Loucy (cell line): ENCODE measurements at regions not wholly inside any gene's neighbourhood (a gene's known extent, or its start where the extent isn't known, plus 50 kb on each side); places are given as distances from the start of the nearest gene placed in this dataset.

Experiments
- H2AFZ ChIP-seq: fragments of 200-600 bp; sonication (generic); 2 replicates; pipeline ENCODE4 v1.6.0; 2016; ENCODE audit warnings: antibody characterized with exemption, mild to moderate bottlenecking, low read length, moderate library complexity
- H3F3A ChIP-seq: fragments of 200-600 bp; 2 replicates; pipeline ENCODE4 v1.6.0; 2016; ENCODE audit warnings: antibody characterized with exemption, low read depth, mild to moderate bottlenecking
- H3K27me3 ChIP-seq: fragments of 200-600 bp; sonication (generic); 2 replicates; pipeline ENCODE4 v1.6.1; 2014; ENCODE audit warnings: low read length, mild to moderate bottlenecking; ENCODE audit not compliant: insufficient read depth, poor library complexity, severe bottlenecking
- H3K36me3 ChIP-seq: fragments of 200-600 bp; sonication (generic); 2 replicates; pipeline ENCODE4 v1.6.1; 2016; ENCODE audit warnings: low read length; ENCODE audit not compliant: insufficient read depth
- H3K4me1 ChIP-seq: fragments of 200-600 bp; sonication (generic); 2 replicates; pipeline ENCODE4 v1.5.1; 2014; ENCODE audit warnings: low read length, mild to moderate bottlenecking; ENCODE audit not compliant: insufficient read depth, poor library complexity, severe bottlenecking
- H3K4me2 ChIP-seq: fragments of 200-600 bp; sonication (generic); 2 replicates; pipeline ENCODE4 v1.6.0; 2014; ENCODE audit warnings: antibody characterized with exemption, low read length, low read depth, mild to moderate bottlenecking; ENCODE audit not compliant: poor library complexity, severe bottlenecking
- H3K4me3 ChIP-seq: fragments of 200-600 bp; sonication (generic); 2 replicates; pipeline ENCODE4 v1.5.1; 2014; ENCODE audit warnings: low read length, mild to moderate bottlenecking, mixed read lengths; ENCODE audit not compliant: poor library complexity, severe bottlenecking
- H3K79me2 ChIP-seq: fragments of 200-600 bp; sonication (generic); 2 replicates; pipeline ENCODE4 v1.6.1; 2014; ENCODE audit warnings: low read length; ENCODE audit not compliant: insufficient read depth
- H3K9ac ChIP-seq: fragments of 200-600 bp; sonication (generic); 2 replicates; pipeline ENCODE4 v1.6.0; 2014; ENCODE audit warnings: mild to moderate bottlenecking, low read depth, low read length, moderate library complexity; ENCODE audit not compliant: poor library complexity, severe bottlenecking
- H3K9me2 ChIP-seq: fragments of 200-600 bp; sonication (generic); replicated peaks from 2 replicates; pipeline ENCODE4 v1.6.1; 2016; ENCODE audit warnings: low read depth, low read length, mixed read lengths
- H3K9me3 ChIP-seq: fragments of 200-600 bp; sonication (generic); 2 replicates; pipeline ENCODE4 v1.6.1; 2014; ENCODE audit warnings: mild to moderate bottlenecking, antibody characterized with exemption, low read length, low read depth; ENCODE audit not compliant: insufficient read depth
- H4K20me1 ChIP-seq: fragments of 200-600 bp; sonication (generic); 2 replicates; pipeline ENCODE4 v1.6.0; 2014; ENCODE audit warnings: antibody characterized with exemption, low read length, mild to moderate bottlenecking; ENCODE audit not compliant: insufficient read depth, poor library complexity, severe bottlenecking
- EZH2phosphoT487 ChIP-seq: fragments of 200-600 bp; IDR thresholded peaks from 2 replicates; pipeline ENCODE4 v1.6.1; 2018; ENCODE audit warnings: antibody characterized with exemption, mild to moderate bottlenecking, moderate library complexity, borderline replicate concordance
- TF ChIP-seq, protein P1 (sequence below): fragments of 200-600 bp; sonication (generic); conservative IDR thresholded peaks from 2 replicates; pipeline ENCODE4 v1.5.1; 2014; ENCODE audit warnings: mild to moderate bottlenecking, antibody characterized with exemption, low read length

DNA sequence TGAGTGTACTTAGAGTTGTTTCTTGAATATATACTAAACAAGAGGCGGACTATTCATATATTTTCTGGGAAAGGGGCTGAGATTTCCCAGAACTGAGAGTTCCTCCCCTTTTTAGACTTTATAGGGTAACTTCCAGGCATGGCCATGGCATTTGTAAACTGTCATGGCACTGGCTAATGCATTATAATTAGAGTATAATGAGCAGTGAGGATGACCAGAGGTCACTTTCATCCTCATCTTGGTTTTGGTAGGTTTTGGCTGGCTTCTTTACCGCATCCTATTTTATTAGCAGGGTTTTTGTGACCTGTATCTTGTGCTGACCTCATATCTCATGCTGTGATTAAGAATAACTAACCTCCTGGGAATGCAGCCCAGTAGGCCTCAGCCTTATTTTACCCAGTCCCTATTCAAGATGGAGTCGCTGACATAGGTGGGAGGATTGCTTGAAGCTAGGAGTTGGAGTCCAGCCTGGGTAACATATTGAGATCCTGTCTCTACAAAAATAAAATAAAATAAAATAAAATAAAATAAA lies 91.4 kb downstream of the MOBP start:
- no peak overlapping the region for H3K9ac ChIP-seq
- no peaks in the 10 kb centered on the region for H3K4me1 ChIP-seq
- H4K20me1 ChIP-seq: no peaks in the 10 kb centered on the region
- no peaks in the 10 kb centered on the region for H3K36me3 ChIP-seq
- H3K4me2 ChIP-seq: no peak overlapping the region
- H3K27me3 ChIP-seq: no peaks in the 10 kb centered on the region
- H3F3A ChIP-seq: no peaks in the 10 kb centered on the region
- no peak overlapping the region for H2AFZ ChIP-seq
- H3K9me3 ChIP-seq: peaks cover 3% of the 10 kb centered on the region; the same call in 1 of the 2 replicates
- no peaks in the 10 kb centered on the region for H3K9me2 ChIP-seq
- TF ChIP-seq, protein P1, sequence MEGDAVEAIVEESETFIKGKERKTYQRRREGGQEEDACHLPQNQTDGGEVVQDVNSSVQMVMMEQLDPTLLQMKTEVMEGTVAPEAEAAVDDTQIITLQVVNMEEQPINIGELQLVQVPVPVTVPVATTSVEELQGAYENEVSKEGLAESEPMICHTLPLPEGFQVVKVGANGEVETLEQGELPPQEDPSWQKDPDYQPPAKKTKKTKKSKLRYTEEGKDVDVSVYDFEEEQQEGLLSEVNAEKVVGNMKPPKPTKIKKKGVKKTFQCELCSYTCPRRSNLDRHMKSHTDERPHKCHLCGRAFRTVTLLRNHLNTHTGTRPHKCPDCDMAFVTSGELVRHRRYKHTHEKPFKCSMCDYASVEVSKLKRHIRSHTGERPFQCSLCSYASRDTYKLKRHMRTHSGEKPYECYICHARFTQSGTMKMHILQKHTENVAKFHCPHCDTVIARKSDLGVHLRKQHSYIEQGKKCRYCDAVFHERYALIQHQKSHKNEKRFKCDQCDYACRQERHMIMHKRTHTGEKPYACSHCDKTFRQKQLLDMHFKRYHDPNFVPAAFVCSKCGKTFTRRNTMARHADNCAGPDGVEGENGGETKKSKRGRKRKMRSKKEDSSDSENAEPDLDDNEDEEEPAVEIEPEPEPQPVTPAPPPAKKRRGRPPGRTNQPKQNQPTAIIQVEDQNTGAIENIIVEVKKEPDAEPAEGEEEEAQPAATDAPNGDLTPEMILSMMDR: no peak
- TF ChIP-seq EZH2phosphoT487: no peak
- H3K79me2 ChIP-seq: no peaks in the 10 kb centered on the region
- H3K4me3 ChIP-seq: no peak overlapping the region

DNA sequence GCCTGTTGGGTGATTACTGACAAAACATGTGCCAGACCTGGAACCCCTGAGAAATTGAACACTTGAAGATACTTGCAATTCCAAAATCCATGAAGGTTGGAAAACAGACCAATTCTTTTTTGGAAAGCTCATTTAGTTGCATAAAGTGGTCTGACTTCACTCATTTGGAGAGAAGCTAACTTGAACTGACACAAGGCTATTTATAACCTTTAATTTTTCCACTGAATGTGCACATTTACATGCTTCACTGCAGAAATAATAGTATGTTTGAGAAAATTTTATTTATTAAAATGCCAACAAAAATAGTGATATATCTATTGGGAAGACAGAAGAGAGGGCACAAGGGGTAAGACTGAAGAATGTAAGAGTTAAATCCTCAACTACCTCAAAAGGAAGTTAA lies 92.1 kb downstream of the MOBP start:
- Histone ChIP-seq H3F3A (no peaks in the 10 kb centered on the region), H3K4me2 (no peak overlapping the region), H3K9me3 (peaks cover 3% of the 10 kb centered on the region; the same call in 1 of the 2 replicates), H4K20me1 (no peaks in the 10 kb centered on the region), H3K4me1 (no peaks in the 10 kb centered on the region), H3K79me2 (no peaks in the 10 kb centered on the region), H3K4me3 (no peak overlapping the region), H3K9ac (no peak overlapping the region), H2AFZ (no peak overlapping the region), H3K36me3 (no peaks in the 10 kb centered on the region), H3K9me2 (no peaks in the 10 kb centered on the region), H3K27me3 (no peaks in the 10 kb centered on the region)
- TF ChIP-seq, protein P1: no peak
- no peak for TF ChIP-seq EZH2phosphoT487

DNA sequence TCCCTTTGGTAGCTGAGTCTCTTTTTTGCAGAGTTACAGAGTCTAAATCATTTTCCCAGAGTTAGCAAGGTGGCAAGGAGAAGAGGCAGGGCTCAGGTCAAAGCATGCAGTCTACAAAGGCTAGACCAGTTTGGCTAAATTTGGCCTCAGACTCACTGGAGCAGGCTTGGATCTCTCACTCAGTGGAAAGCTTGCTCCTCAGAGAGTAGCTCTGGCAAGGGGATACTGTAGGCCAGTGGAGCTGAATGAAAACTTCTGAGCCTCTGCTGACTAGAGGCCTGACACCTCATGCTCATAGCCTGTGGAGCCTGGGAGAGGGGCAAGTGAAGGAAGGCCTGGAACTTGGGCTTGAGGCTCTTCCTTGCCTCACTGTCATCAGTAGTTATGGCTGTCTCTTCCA lies 101.0 kb downstream of the MOBP start:
- no peak overlapping the region for H3K9ac ChIP-seq
- no peaks in the 10 kb centered on the region for H3F3A ChIP-seq
- no peaks in the 10 kb centered on the region for H4K20me1 ChIP-seq
- H3K36me3 ChIP-seq: no peaks in the 10 kb centered on the region
- H3K9me2 ChIP-seq: no peaks in the 10 kb centered on the region
- H3K4me3 ChIP-seq: no peak overlapping the region
- no peak overlapping the region for H3K4me2 ChIP-seq
- H3K27me3 ChIP-seq: no peaks in the 10 kb centered on the region
- no peaks in the 10 kb centered on the region for H3K9me3 ChIP-seq
- H2AFZ ChIP-seq: 0 out of 2 replicates have a peak overlapping the region, but pooled peaks have one; percentile 26
- no peaks in the 10 kb centered on the region for H3K79me2 ChIP-seq
- TF ChIP-seq EZH2phosphoT487: no peak
- TF ChIP-seq, protein P1: no peak
- no peaks in the 10 kb centered on the region for H3K4me1 ChIP-seq
